Right atrium auricular region (tissue), 2 donors: ENCODE measurements at regions not wholly inside any gene's neighbourhood (a gene's known extent, or its start where the extent isn't known, plus 50 kb on each side); places are given as distances from the start of the nearest gene placed in this dataset.

Source experiments
- DNase-seq: peaks from one replicate; pipeline ENCODE4 v3.0.0-alpha.2; 2019; ENCODE audit warnings: low spot score
- H3K27ac ChIP-seq, 2 donors: fragments of 200-600 bp; sonication (generic); 1 replicate in 1 of 2; 2 replicates in 1 of 2; pipeline ENCODE4 v1.5.1; 2016 to 2019
- H3K27me3 ChIP-seq, 2 donors: fragments of 200-600 bp; sonication (generic); one replicate each; pipeline versions ENCODE4 v1.5.1 to v1.6.0; 2017 to 2019
- H3K36me3 ChIP-seq: fragments of 200-600 bp; sonication (generic); one replicate; pipeline ENCODE4 v1.5.1; 2016
- H3K4me1 ChIP-seq, 2 donors: fragments of 200-600 bp; sonication (generic); one replicate each; pipeline versions ENCODE4 v1.5.1 to v1.6.0; 2017 to 2019
- H3K4me3 ChIP-seq, 2 donors: fragments of 200-600 bp; sonication (generic); 1 replicate in 1 of 2; 2 replicates in 1 of 2; pipeline ENCODE4 v1.5.1; 2017 to 2019; ENCODE audit warnings: mild to moderate bottlenecking in 1 of 2, moderate library complexity in 1 of 2
- H3K9me3 ChIP-seq, 2 donors: fragments of 200-600 bp; sonication (generic); one replicate each; pipeline ENCODE4 v1.5.1; 2019
- CTCF ChIP-seq, 2 donors: fragments of 200-600 bp; sonication (generic); IDR thresholded peaks; one replicate each; pipeline ENCODE4 v1.5.1; 2019; ENCODE audit warnings: antibody characterized with exemption in 2 of 2

- no peaks in the 10 kb centered on the region for H3K36me3 ChIP-seq
- H3K4me1 ChIP-seq = no peaks in the 10 kb centered on the region
- H3K27ac ChIP-seq = no peak overlapping the region
- H3K27me3 ChIP-seq = no peaks in the 10 kb centered on the region
- no peak for TF ChIP-seq CTCF (IDR thresholded peaks at IDR 0.05)
- H3K4me3 ChIP-seq = no peak overlapping the region
- H3K9me3 ChIP-seq = no peaks in the 10 kb centered on the region
- DNase-seq = no peak
These were observed 160.3 kb downstream of the PTEN start for GRCh38 chr10:88023676-88024075.

DNA sequence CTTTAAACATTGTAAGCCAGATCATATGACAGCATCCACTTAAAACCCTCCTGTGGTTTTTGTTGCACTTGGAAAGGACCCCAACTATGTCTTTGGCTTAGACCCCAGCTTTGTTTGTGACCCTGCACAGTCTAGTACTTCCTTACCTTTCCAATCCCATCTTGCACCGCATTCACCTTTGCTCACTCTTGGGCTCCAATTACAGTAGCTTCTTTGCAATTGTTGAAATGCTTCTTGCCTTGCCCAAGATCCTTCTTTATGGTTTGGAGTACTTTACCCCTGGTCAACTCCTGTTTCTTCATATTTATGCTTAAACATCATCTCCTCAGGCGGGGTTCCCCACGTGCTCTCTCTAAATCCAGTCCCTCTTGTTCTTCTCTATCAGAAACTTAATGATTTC lies 162.6 kb downstream of the PTEN start:
- H3K9me3 ChIP-seq = no peaks in the 10 kb centered on the region
- H3K27ac ChIP-seq = no peak overlapping the region
- H3K27me3 ChIP-seq = no peaks in the 10 kb centered on the region
- no peak for DNase-seq
- no peak overlapping the region for H3K4me3 ChIP-seq
- H3K4me1 ChIP-seq = no peaks in the 10 kb centered on the region
- H3K36me3 ChIP-seq = no peaks in the 10 kb centered on the region
- TF ChIP-seq CTCF (IDR thresholded peaks at IDR 0.05) = no peak

- Histone ChIP-seq H3K4me3 (no peak overlapping the region), H3K27me3 (no peaks in the 10 kb centered on the region), H3K36me3 (no peaks in the 10 kb centered on the region), H3K27ac (peak overlapping the region in 1 of 2 donors; percentile 3), H3K4me1 (no peaks in the 10 kb centered on the region), H3K9me3 (no peaks in the 10 kb centered on the region)
- TF ChIP-seq CTCF (IDR thresholded peaks at IDR 0.05) = no peak
- DNase-seq = no peak
These were observed 164.1 kb downstream of the PTEN start for GRCh38 chr10:88027570-88027969.

GRCh38 chr10:88028072-88028471 lies 164.6 kb downstream of the PTEN start:
- Histone ChIP-seq H3K9me3 (no peaks in the 10 kb centered on the region), H3K36me3 (no peaks in the 10 kb centered on the region), H3K4me1 (no peaks in the 10 kb centered on the region), H3K27ac (peak overlapping the region in 1 of 2 donors; percentile 3), H3K4me3 (no peak overlapping the region), H3K27me3 (no peaks in the 10 kb centered on the region)
- TF ChIP-seq CTCF (IDR thresholded peaks at IDR 0.05) = no peak
- no peak for DNase-seq

- no peaks in the 10 kb centered on the region for H3K4me1 ChIP-seq
- H3K27me3 ChIP-seq = no peaks in the 10 kb centered on the region
- DNase-seq = no peak
- no peak overlapping the region for H3K27ac ChIP-seq
- no peak overlapping the region for H3K4me3 ChIP-seq
- no peaks in the 10 kb centered on the region for H3K9me3 ChIP-seq
- no peak for TF ChIP-seq CTCF (IDR thresholded peaks at IDR 0.05)
- no peaks in the 10 kb centered on the region for H3K36me3 ChIP-seq
These were observed 165.2 kb downstream of the PTEN start for GRCh38 chr10:88028654-88029053.

- Histone ChIP-seq H3K4me3 (no peak overlapping the region), H3K27me3 (no peaks in the 10 kb centered on the region), H3K4me1 (no peaks in the 10 kb centered on the region), H3K36me3 (no peaks in the 10 kb centered on the region), H3K27ac (no peak overlapping the region), H3K9me3 (no peaks in the 10 kb centered on the region)
- no peak for TF ChIP-seq CTCF (IDR thresholded peaks at IDR 0.05)
- DNase-seq = no peak
These were observed 169.1 kb downstream of the PTEN start for GRCh38 chr10:88032566-88032965.
